Osteocyte (in vitro differentiated cells): ENCODE measurements at regions not wholly inside any gene's neighbourhood (a gene's known extent, or its start where the extent isn't known, plus 50 kb on each side); places are given as distances from the start of the nearest gene placed in this dataset.

Experiments
- DNase-seq: peaks from one replicate; pipeline ENCODE4 v3.0.0; 2021; ENCODE audit warnings: mixed read lengths; ENCODE audit not compliant: unreplicated experiment; ENCODE audit errors: extremely low spot score
- H3K27ac Mint-ChIP-seq: one replicate; pipeline ENCODE4 v1.8.0; 2021; ENCODE audit warnings: mild to moderate bottlenecking, mixed read lengths; ENCODE audit not compliant: unreplicated experiment
- H3K27me3 Mint-ChIP-seq: one replicate; pipeline ENCODE4 v1.8.0; 2021; ENCODE audit warnings: mixed read lengths; ENCODE audit not compliant: unreplicated experiment
- H3K36me3 Mint-ChIP-seq: one replicate; pipeline ENCODE4 v1.8.0; 2021; ENCODE audit warnings: mixed read lengths; ENCODE audit not compliant: unreplicated experiment
- H3K4me1 Mint-ChIP-seq: one replicate; pipeline ENCODE4 v1.8.0; 2021; ENCODE audit warnings: mixed read lengths; ENCODE audit not compliant: unreplicated experiment
- H3K4me3 Mint-ChIP-seq: one replicate; pipeline ENCODE4 v1.8.0; 2021; ENCODE audit warnings: mild to moderate bottlenecking, moderate library complexity, mixed read lengths; ENCODE audit not compliant: unreplicated experiment
- H3K9me3 Mint-ChIP-seq: one replicate; pipeline ENCODE4 v1.8.0; 2021; ENCODE audit warnings: mixed read lengths; ENCODE audit not compliant: unreplicated experiment
- TF ChIP-seq, protein P1 (sequence below): fragments of 200-600 bp; sonication (generic); IDR thresholded peaks from 2 replicates; pipeline ENCODE4 v1.5.0; 2021; ENCODE audit warnings: antibody characterized with exemption, mild to moderate bottlenecking, moderate library complexity

DNA sequence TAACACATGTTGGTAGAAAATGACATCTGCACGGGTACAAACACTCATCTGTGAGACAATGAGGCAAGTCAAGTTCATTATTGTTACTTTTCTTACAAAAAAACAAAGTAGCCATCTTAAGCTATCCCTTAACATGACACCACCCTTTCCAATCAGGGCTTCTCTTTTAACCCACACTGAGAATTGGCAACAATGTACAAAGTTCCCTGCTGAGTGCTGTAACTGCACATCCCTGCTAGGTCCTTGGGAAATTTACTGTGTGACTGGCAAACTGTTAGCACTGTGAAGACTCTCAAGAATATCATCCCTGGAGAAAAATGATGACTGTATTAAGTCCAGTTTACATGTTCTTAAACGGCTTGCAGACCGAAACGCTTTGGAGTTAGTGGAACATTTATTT, 185.8 kb upstream of the PLD5 start:
- Mint-ChIP-seq H3K27me3 (no peaks in the 10 kb centered on the region), H3K36me3 (no peaks in the 10 kb centered on the region), H3K9me3 (peaks cover 10% of the 10 kb centered on the region), H3K4me3 (no peak overlapping the region), H3K27ac (no peak overlapping the region), H3K4me1 (no peaks in the 10 kb centered on the region)
- no peak for DNase-seq
- TF ChIP-seq, protein P1, sequence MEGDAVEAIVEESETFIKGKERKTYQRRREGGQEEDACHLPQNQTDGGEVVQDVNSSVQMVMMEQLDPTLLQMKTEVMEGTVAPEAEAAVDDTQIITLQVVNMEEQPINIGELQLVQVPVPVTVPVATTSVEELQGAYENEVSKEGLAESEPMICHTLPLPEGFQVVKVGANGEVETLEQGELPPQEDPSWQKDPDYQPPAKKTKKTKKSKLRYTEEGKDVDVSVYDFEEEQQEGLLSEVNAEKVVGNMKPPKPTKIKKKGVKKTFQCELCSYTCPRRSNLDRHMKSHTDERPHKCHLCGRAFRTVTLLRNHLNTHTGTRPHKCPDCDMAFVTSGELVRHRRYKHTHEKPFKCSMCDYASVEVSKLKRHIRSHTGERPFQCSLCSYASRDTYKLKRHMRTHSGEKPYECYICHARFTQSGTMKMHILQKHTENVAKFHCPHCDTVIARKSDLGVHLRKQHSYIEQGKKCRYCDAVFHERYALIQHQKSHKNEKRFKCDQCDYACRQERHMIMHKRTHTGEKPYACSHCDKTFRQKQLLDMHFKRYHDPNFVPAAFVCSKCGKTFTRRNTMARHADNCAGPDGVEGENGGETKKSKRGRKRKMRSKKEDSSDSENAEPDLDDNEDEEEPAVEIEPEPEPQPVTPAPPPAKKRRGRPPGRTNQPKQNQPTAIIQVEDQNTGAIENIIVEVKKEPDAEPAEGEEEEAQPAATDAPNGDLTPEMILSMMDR: no peak

DNA sequence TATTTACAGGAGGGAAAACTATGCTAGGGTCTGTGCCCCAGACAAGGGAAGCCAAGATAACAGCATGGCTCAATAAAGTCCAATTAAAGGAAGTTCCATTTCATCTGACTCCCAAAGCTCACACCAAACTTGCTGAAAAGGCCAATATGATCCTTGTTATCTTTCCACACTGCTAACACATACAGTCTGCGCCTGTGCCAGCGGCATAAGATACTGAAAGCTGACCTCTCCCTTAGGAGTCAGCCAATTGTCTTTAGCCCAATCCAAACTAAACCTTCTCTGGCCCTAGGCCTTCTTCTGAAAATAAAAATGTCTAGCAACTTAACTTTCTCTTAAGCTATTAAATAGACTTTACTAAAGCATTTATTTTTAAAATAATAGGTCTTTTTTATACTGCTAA, 179.0 kb upstream of the PLD5 start:
- Mint-ChIP-seq H3K4me3 (no peak overlapping the region), H3K36me3 (no peaks in the 10 kb centered on the region), H3K27ac (no peak overlapping the region), H3K4me1 (no peaks in the 10 kb centered on the region), H3K27me3 (no peaks in the 10 kb centered on the region), H3K9me3 (no peaks in the 10 kb centered on the region)
- DNase-seq: no peak
- TF ChIP-seq, protein P1: no peak

DNA sequence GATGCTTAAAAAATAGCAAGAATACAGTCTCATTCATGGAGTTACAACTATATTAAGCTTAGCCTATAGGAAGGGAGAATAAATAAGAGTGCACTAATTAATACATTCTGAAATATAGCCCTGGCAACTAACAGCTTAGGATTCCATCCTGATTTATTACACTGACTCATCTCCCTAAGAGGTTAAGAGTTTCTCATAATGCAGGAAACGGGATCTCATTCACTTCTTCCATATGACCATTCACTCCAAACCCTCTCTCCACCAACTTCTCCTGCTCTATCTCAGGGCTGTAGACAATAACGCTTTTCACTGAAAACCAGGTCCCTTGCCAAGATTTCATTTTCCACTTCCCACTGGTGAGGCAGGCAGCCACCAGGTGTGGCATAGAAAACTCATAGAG, 168.5 kb upstream of the PLD5 start:
- Mint-ChIP-seq H3K9me3 (peaks cover 21% of the 10 kb centered on the region), H3K27ac (no peak overlapping the region)

DNA sequence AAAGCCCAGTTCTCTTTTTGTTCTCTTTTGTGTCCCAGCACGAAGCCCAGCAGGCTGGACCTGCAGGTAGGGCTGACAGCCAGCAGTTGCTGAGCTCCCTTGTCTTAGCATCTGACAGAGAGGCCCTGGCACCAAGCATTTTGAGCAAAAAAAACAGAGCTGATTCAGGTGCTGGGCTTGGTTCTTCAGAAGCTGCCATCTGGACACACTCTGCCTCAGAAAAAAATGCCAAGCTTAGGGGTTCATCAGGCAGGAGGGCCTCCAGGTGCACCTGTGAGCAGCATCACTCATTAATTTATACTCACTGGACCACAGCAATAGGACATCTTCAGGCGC, 167.1 kb upstream of the PLD5 start:
- no peak for DNase-seq
- Mint-ChIP-seq H3K36me3 (no peaks in the 10 kb centered on the region), H3K9me3 (peaks cover 25% of the 10 kb centered on the region), H3K27me3 (no peaks in the 10 kb centered on the region), H3K27ac (no peak overlapping the region), H3K4me1 (no peaks in the 10 kb centered on the region), H3K4me3 (no peak overlapping the region)
- TF ChIP-seq, protein P1: no peak

More for the DNA sequence above, 168.5 kb upstream of the PLD5 start:
- TF ChIP-seq, protein P1: no peak
- Mint-ChIP-seq H3K27me3 (no peaks in the 10 kb centered on the region), H3K4me3 (no peak overlapping the region), H3K36me3 (no peaks in the 10 kb centered on the region), H3K4me1 (no peaks in the 10 kb centered on the region)
- DNase-seq: no peak

DNA sequence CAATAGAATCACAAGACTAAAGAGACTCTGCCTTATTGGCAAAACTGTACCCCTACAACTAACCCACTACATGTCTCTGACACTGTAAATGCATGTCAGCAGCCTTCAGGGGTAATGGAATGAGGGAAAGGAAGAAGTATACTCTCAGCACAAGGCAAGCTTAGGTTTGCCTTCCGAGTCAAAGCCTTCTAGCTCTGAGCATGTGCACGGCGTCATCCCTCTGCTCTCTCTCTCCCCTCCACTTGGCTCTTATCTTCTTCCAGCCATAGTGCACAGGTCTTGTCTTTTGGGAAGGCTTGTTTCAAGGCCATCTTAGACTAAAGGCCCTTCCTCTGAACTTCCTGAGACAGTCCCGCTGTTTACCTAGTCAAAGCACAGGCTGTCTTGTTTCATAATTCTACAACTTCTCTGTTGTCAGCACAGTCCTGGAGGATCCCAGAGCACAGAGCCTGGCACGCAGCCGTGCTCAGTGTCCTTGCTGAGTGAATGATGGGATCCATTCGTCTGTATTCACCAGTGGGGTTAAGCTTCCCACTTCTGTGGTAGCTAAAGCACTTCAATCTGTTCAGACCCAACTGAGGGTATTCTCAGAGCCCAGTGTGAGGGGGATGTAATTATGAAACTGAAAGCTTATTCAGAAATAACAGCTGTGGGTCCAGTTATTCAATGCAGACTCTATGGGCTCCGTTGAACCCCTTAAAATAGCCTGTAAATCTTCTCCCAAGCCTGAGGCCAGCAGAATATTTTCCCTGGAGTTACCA, 166.5 kb upstream of the PLD5 start:
- TF ChIP-seq, protein P1: no peak
- H3K27ac Mint-ChIP-seq: no peak overlapping the region
- no peak overlapping the region for H3K4me3 Mint-ChIP-seq
- H3K4me1 Mint-ChIP-seq: no peaks in the 10 kb centered on the region
- no peaks in the 10 kb centered on the region for H3K36me3 Mint-ChIP-seq
- H3K9me3 Mint-ChIP-seq: peaks cover 25% of the 10 kb centered on the region
- no peak for DNase-seq
- no peaks in the 10 kb centered on the region for H3K27me3 Mint-ChIP-seq
